Esophagus (tissue), 2 donors: ENCODE measurements at regions not wholly inside any gene's neighbourhood (a gene's known extent, or its start where the extent isn't known, plus 50 kb on each side); places are given as distances from the start of the nearest gene placed in this dataset.

Experiments
- H3K27ac ChIP-seq, 2 donors: one replicate each; pipeline ENCODE4 v1.5.1; 2013; ENCODE audit warnings: low read depth in 2 of 2, mild to moderate bottlenecking in 2 of 2, inconsistent platforms in 1 of 2, low read length in 1 of 2, moderate library complexity in 1 of 2
- H3K27me3 ChIP-seq, 2 donors: one replicate each; pipeline ENCODE4 v1.6.1; 2013; ENCODE audit warnings: low read length in 2 of 2, control low read depth in 1 of 2, mild to moderate bottlenecking in 1 of 2; ENCODE audit not compliant: insufficient read depth in 2 of 2, control insufficient read depth in 1 of 2
- H3K36me3 ChIP-seq, 2 donors: one replicate each; pipeline ENCODE4 v1.6.1; 2013; ENCODE audit warnings: low read length in 1 of 2; ENCODE audit not compliant: control insufficient read depth in 2 of 2, insufficient read depth in 2 of 2
- H3K4me1 ChIP-seq, 2 donors: one replicate each; pipeline ENCODE4 v1.6.1; 2013; ENCODE audit warnings: low read length in 1 of 2; ENCODE audit not compliant: control insufficient read depth in 2 of 2, insufficient read depth in 2 of 2
- H3K4me3 ChIP-seq, 2 donors: one replicate each; pipeline ENCODE4 v1.5.1; 2013; ENCODE audit warnings: low read length in 2 of 2, mild to moderate bottlenecking in 2 of 2, low read depth in 1 of 2, moderate library complexity in 1 of 2
- H3K9me3 ChIP-seq, 2 donors: one replicate each; pipeline ENCODE4 v1.6.1; 2013; ENCODE audit warnings: mild to moderate bottlenecking in 2 of 2, low read depth in 1 of 2, low read length in 1 of 2, moderate library complexity in 1 of 2; ENCODE audit not compliant: control insufficient read depth in 2 of 2, insufficient read depth in 1 of 2
- WGBS, 2 donors: extraction: QIAGEN DNeasy Blood & Tissue Kit; methylation state at CpG; one replicate each; pipeline ENCODE4 v1.1.7; 2013; 5-methylcytosine and 5-hydroxymethylcytosine counted together
- donor health status: healthy with polysubstance abuse.
- donor health status: Bipolar disorder and iron deficiency.

DNA sequence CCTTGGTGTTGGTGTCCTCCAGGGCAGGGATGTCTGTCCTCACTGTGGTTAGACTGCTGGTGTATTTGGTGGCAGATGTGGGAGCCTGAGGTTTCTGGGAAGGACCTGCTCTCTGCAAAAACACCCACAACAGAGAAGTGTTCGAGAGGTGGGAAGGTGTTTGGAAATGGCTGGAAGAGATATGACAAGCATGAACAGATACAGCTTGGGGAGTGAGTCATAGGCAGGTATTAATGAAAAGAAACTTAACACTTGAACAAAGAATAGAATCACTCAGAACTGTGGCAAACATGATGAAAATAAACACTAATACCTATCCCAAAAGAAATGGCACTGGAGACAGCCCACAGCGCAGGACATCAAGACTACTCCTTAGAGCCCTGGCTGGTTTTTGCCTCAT is 192.4 kb upstream of the RORA start:
- Histone ChIP-seq H3K36me3 (no peaks in the 10 kb centered on the region), H3K4me3 (no peak overlapping the region), H3K4me1 (no peaks in the 10 kb centered on the region), H3K27me3 (no peaks in the 10 kb centered on the region), H3K9me3 (no peaks in the 10 kb centered on the region), H3K27ac (no peak overlapping the region)
- WGBS, 2 donors: 51 to 70% methylated on average over 2 of the region's 2 CpGs

DNA sequence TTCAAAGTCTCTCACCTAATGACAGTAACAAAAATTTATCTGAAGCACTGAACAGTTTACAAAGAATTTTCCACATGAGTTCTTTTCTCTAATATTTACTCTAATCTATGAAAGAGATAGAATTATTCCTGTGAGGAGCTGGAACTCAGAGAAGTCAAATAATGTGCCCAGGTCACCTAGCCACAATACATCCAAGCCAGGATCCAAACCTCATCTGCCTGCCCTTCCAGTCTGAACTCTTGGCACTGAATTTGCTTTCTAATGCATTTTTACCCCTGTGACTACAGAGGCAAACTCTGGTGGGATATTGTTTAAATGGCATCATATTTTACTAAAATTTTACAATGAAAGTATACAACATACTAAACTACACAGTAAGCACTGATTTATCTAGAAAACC is 191.4 kb upstream of the RORA start:
- H3K4me3 ChIP-seq: no peak overlapping the region
- no peak overlapping the region for H3K27ac ChIP-seq
- no peaks in the 10 kb centered on the region for H3K36me3 ChIP-seq
- no peaks in the 10 kb centered on the region for H3K9me3 ChIP-seq
- no peaks in the 10 kb centered on the region for H3K27me3 ChIP-seq
- no peaks in the 10 kb centered on the region for H3K4me1 ChIP-seq

DNA sequence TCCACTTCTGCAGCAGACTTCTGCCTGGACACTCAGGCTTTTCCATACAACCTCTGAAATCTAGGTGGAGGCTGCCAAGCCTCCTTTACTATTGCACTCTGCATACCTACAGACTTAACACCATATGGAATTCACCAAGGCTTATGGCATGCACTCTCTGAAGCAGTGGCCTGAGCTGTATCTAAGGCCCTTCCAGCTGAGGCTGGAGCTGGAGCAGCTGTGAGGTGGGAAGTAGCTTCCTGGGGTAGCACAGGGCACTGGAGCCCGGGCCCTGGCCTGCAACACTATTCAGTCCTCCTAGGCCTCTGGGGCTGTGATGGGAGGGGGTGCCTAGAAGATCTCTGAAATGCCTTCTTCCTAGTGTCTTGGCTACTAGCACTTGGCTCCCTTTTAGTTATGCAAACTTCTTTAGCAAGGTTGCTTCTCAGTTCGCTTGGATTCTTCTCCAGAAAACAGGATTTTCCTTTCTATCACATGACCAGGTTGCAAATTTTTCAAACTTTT is 186.6 kb upstream of the RORA start:
- Histone ChIP-seq H3K9me3 (no peaks in the 10 kb centered on the region), H3K4me1 (no peaks in the 10 kb centered on the region), H3K36me3 (no peaks in the 10 kb centered on the region), H3K27me3 (no peaks in the 10 kb centered on the region), H3K27ac (no peak overlapping the region), H3K4me3 (no peak overlapping the region)
- 81 to 91% methylated on average over 2 of the region's 2 CpGs for WGBS, 2 donors

DNA sequence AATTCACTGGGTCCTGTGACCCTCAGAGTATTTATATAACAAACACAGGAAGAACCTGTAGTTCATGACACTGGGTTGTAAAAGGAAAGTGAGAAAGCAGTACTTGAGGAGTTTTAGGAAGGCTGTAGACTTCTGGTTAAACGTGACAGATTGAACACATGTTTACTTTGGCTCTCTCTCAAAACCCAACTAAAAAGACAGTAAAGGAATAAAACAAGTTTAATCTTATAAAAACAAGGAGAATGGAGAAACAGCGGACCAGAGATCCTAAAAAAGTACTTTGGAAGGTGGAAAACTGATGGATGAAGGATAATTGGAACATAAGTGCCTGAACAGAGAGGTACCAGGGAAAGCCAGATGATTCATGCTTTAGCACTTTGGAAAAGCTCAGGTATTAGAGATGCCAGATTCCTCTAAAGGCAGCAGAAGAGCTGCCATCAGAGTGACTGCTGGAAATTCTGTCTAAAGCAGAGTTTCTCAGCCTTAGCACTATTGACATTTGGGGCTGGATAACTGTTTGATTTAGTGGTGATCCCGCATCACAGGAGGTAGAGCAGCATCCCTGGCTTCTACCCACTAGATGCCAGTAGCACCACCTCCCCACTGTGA is 182.9 kb upstream of the RORA start:
- no peaks in the 10 kb centered on the region for H3K9me3 ChIP-seq
- H3K36me3 ChIP-seq: no peaks in the 10 kb centered on the region
- no peaks in the 10 kb centered on the region for H3K27me3 ChIP-seq
- H3K4me1 ChIP-seq: no peaks in the 10 kb centered on the region
- H3K27ac ChIP-seq: no peak overlapping the region
- no peak overlapping the region for H3K4me3 ChIP-seq
- 21 to 23% methylated on average over 3 of the region's 3 CpGs for WGBS, 2 donors

DNA sequence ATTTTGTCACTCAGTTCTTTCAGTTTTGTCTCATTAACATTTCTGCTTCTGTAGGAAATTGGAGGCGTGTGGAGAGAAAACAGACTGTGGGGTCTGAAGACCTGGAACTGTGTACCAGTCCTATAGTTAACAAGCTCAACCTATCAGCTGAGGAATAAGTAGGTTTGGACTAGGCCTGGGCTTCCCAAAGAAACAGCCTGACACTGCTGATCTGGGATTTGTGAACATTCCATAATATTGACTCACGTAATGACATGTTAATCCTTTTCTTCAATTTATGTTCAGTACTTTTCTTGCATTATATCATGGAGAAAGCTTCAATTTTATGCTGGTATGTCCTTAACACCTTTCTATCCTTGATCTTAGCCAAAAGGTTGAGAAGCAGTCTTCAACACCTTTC is 181.6 kb upstream of the RORA start:
- WGBS, 2 donors: 89 to 90% methylated on average over 2 of the region's 2 CpGs
- H3K27ac ChIP-seq: no peak overlapping the region
- no peaks in the 10 kb centered on the region for H3K4me1 ChIP-seq
- no peaks in the 10 kb centered on the region for H3K9me3 ChIP-seq
- no peak overlapping the region for H3K4me3 ChIP-seq
- no peaks in the 10 kb centered on the region for H3K36me3 ChIP-seq
- no peaks in the 10 kb centered on the region for H3K27me3 ChIP-seq

DNA sequence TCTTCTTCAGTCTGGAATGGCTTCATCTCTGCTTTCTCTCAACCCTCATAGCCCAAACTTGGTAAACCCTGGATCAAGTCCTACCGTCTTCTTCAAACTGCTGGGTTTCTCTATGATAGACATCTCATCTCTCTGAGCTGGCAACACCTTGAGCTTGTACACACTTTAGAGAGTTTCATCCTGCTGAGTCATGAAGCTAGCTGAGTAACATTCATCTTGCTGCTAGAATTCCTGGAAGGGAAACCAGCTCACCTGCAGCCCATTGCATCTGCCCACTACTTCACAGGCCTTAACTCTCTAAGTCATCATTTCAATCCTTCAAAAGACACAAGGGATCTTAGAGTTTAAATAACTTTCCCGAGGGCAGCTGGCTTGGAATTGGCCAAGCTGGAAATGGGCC is 175.5 kb upstream of the RORA start:
- H3K4me1 ChIP-seq: no peaks in the 10 kb centered on the region
- WGBS, 2 donors: 63 to 69% methylated on average over 2 of the region's 2 CpGs

DNA sequence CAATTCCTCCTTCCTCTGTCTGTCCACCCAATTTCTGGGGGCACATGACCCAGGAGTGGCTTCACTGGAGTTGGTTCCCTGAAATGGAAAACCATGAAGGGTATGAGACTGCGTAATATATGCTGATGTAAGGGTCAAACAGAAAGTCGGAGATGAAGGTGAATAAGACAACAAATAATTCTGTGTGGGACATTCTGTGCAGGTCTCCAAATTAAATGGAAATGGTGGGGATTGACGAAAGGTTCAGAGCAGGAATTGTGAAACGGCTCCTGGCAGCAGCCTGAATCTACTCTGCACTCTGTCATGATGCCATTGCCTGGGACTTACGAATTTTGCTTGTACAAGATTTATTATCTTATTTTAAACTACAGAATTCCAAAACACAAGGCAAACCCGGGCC is 174.8 kb upstream of the RORA start:
- no peaks in the 10 kb centered on the region for H3K4me1 ChIP-seq
- 80 to 82% methylated on average over 6 of the region's 6 CpGs for WGBS, 2 donors
- no peaks in the 10 kb centered on the region for H3K36me3 ChIP-seq
- H3K4me3 ChIP-seq: no peak overlapping the region
- no peaks in the 10 kb centered on the region for H3K27me3 ChIP-seq
- H3K27ac ChIP-seq: no peak overlapping the region
- no peaks in the 10 kb centered on the region for H3K9me3 ChIP-seq

More for the DNA sequence above, 175.5 kb upstream of the RORA start:
- no peak overlapping the region for H3K4me3 ChIP-seq
- no peaks in the 10 kb centered on the region for H3K9me3 ChIP-seq
- no peaks in the 10 kb centered on the region for H3K27me3 ChIP-seq
- H3K36me3 ChIP-seq: no peaks in the 10 kb centered on the region
- no peak overlapping the region for H3K27ac ChIP-seq

DNA sequence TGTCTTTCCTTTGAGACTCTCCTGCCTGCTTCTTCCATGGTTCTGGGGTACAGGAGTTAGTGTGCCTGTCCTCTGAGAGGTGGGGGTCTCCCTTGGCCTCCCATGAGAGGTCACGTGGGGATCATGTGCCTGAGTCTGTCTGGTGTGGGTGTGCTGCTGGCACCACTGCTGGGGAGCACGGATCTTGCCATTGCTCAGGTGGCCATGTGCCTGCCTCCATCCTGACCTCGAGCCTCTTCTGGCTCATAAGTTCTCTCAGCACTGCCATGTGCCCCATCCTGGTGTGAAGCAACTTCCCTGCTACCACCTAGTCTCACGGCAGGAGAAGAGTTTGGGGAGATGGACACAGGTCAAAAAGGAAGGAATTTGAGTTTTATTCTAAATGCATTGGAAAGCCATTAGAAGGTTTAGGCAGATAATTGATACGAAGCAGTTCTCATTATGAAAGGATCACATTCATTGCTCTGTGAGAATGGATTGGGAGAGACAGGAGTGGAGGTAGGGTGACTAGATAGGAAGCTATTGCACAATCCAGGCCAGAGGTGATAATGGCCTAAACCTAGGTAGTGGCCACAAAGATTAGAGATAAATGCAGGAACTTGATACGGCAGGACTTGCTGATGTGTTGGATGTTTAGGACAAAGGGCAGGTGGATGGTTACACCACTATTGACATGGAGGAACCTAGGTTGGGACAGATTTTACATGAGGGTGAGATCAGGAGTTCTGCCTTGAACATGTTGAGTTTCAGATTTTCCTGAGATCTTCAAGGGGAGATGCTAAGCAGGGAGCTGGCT is 173.0 kb upstream of the RORA start:
- WGBS, 2 donors: 77 to 84% methylated on average over 6 of the region's 6 CpGs
- Histone ChIP-seq H3K36me3 (no peaks in the 10 kb centered on the region), H3K27ac (no peak overlapping the region), H3K27me3 (no peaks in the 10 kb centered on the region), H3K9me3 (no peaks in the 10 kb centered on the region), H3K4me1 (no peaks in the 10 kb centered on the region), H3K4me3 (no peak overlapping the region)

DNA sequence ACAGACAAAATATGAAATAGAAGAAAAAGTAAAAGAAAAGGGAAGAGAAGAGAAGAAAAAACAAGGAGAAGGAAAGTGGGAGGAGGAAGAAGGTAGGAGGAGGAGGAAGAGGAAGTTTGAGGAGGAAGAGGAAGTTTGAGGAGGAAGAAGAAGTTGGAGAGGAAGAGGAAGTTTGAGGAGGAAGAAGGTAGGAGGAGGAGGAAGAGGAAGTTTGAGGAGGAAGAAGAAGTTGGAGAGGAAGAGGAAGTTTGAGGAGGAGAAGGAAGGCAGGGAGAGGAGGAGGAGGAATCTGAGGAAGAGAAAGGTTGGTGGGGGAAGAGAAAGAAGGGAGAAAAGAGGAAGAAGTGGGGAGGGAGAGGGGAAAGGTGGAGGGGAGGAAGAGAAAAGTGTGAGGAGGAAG is 169.2 kb upstream of the RORA start:
- Histone ChIP-seq H3K27me3 (no peaks in the 10 kb centered on the region), H3K36me3 (no peaks in the 10 kb centered on the region), H3K4me3 (no peak overlapping the region), H3K9me3 (no peaks in the 10 kb centered on the region), H3K27ac (no peak overlapping the region), H3K4me1 (no peaks in the 10 kb centered on the region)
